ELR (cell line): ENCODE measurements at regions not wholly inside any gene's neighbourhood (a gene's known extent, or its start where the extent isn't known, plus 50 kb on each side); places are given as distances from the start of the nearest gene placed in this dataset.
"Not testable (repeated sequence)": the region's sequence is repeated elsewhere in the genome, so short reads cannot be mapped to it uniquely, and the experiment has no call there.

Source experiments
- DNase-seq: peaks from one replicate; pipeline ENCODE4 v3.0.0-alpha.2; 2015; ENCODE audit warnings: low read depth

DNA sequence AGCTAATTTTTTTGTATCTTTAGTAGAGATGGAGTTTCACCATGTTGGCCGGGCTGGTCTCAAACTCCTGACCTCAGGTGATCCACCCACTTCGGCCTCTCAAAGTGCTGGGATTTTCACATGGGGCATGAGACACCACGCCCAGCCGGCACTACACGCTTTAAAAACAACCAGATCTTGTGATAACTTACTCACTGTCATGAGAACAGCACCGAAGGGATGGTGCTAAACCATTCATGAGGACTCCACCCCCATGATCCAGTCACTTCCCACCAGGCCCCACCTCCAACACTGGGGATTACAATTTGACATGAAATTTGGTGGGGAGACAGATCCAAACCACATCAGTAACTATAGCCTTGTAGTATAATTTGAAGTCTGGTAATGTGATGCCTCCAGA lies 67.4 kb upstream of the ZNF169 start:
- not testable (repeated sequence) for DNase-seq

DNA sequence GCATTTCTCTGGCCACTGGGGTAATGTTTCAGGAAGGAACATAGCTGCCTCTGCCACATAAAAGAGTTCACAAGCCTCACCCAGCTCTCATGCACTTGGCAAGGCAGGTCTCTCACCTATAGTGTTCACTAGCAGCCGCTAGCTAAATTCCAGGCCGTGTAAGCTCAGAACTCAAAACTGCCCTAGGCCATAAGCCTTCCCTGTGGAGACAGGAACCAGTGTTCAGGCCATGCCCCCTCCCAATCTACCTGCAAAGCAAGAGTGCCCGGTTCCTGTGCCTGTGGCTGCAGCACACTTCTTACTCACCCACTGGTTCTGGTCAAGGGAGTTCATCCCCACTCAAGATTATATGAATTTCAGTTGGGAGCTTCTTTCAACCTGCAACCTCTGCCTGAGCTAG lies 60.7 kb upstream of the ZNF169 start:
- DNase-seq, result no peak

DNA sequence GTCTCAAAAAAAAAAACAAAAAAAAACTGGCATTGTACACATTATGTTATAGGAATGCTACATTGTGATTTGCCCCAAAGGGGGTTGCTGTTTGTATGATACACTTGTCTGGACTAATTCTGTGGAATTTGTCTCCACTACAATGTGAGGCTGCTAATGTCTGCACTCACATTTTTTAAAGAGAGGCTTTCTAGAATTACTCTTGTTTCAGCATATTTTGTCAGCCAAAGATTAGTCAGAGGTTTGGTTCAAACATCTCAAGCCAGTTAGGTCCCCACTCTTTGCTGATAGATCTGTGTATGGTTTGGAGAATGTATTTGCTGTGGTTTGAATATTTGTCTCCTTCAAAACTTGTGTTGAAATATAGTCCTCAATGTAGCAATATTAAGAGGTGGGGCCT lies 59.3 kb upstream of the ZNF169 start:
- no peak for DNase-seq

DNA sequence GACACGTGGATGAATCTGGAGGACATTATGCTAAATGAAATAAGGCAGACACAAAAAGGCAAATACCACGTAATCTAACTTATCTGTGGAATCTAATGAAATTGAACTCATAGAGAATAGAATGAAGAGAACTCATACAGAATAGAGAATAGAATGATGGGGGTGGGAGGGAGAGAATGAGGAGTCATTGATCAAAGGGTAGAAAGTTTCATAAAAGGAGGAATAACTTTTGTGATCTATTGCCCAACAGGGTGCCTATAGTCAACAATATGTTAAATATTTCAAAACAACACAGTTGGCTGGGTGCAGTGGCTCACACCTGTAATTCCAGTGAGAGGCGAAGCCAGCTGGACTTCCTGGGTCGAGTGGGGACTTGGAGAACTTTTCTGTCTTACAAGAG lies 54.9 kb upstream of the ZNF169 start:
- DNase-seq, result no peak

DNA sequence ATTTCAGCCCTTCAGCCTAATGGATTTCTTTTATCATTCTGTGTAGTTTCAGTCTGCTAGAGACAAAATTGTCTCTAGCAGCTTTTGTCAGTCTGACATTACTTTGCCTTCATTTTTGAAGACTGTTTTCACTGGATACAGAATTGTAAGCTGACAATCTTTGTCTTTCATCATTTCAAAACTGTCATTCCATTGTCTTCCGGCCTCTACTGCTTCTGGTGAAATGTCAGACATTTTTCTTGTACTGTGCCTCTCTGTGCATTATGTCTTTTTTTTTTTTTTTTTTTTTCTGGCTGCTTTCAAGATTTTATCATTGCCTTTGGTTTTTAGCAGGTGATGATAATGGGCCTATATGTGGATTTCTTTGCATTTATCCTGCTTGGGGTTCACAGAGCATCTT lies 51.3 kb upstream of the ZNF169 start:
- DNase-seq, result no peak
